ENCODE measurements at regions not wholly inside any gene's neighbourhood (a gene's known extent, or its start where the extent isn't known, plus 50 kb on each side); places are given as distances from the start of the nearest gene placed in this dataset.

GRCh38 chr10:52540479-52540984 is 226.5 kb downstream of the DKK1 start:
- Histone ChIP-seq H3K56ac (ENCODE audit: extremely low read depth, insufficient read depth, low read length) (no peak overlapping the region), H4K91ac (ENCODE audit: insufficient read depth, low read depth, low read length) (no peak overlapping the region), H2BK120ac (ENCODE audit: low read depth, low read length) (no peak overlapping the region), H2BK5ac (ENCODE audit: low read depth, low read length, poor library complexity, severe bottlenecking) (no peak overlapping the region), H2BK20ac (ENCODE audit: low read depth, low read length) (no peak overlapping the region), H3K18ac (ENCODE audit: low read depth, low read length) (no peak overlapping the region), H3K9me3 (ENCODE audit: control insufficient read depth, insufficient read depth, low read length) (no peaks in the 10 kb centered on the region), H3K9me1 (ENCODE audit: insufficient read depth, low read length) (peaks cover 8% of the 10 kb centered on the region), H2AFZ (replicated peaks; ENCODE audit: low read length, poor library complexity) (no peak overlapping the region), H3K36me3 (ENCODE audit: control insufficient read depth, insufficient read depth, low read length) (no peaks in the 10 kb centered on the region), H2AK9ac (replicated peaks; ENCODE audit: low read depth, low read length, poor library complexity) (no peak overlapping the region), H2AK5ac (ENCODE audit: low read depth, low read length) (no peak overlapping the region), H3K79me1 (ENCODE audit: low read depth in 1 of 2, low read length in 2 of 2) (no peaks in the 10 kb centered on the region), H3K27ac (ENCODE audit: insufficient read depth, low read length) (no peak overlapping the region), H3K4me3 (ENCODE audit: insufficient read depth, low read depth, low read length) (no peak overlapping the region), H3K14ac (replicated peaks; ENCODE audit: low read depth, low read length) (no peak overlapping the region), H3K23ac (ENCODE audit: low read depth, low read length) (no peak overlapping the region), H3K9ac (ENCODE audit: low read depth, low read length) (no peak overlapping the region), H4K20me1 (ENCODE audit: insufficient read depth, low read length) (no peaks in the 10 kb centered on the region), H2BK15ac (ENCODE audit: low read depth, low read length) (no peak overlapping the region), H4K8ac (ENCODE audit: low read depth in 2 of 2, low read length in 2 of 2) (no peak overlapping the region), H3K4me1 (ENCODE audit: control insufficient read depth, insufficient read depth, low read length) (peaks cover 3% of the 10 kb centered on the region), H4K5ac (ENCODE audit: low read depth, low read length) (no peak overlapping the region), H3K4ac (ENCODE audit: low read depth, low read length) (no peak overlapping the region), H3K4me2 (ENCODE audit: low read depth, low read length) (no peak overlapping the region), H3K27me3 (ENCODE audit: control insufficient read depth, insufficient read depth, low read length) (no peaks in the 10 kb centered on the region)
- no CpG with 5 or more reads among the region's 2 CpGs for WGBS, 2 experiments (ENCODE audit: extremely low coverage in 2 of 2, insufficient read length in 1 of 2)
- intact Hi-C loops (cut with micrococcal nuclease) (no loop called here), in situ Hi-C loops (cut with MboI; ENCODE audit: low sequenced_read_pairs) (no loop called here), dilution Hi-C loops (cut with HindIII; ENCODE audit: low sequenced_read_pairs, unreplicated experiment) (no loop called here)
- no peak for ATAC-seq (ENCODE audit: low read depth)
- TF ChIP-seq RCOR1 (IDR thresholded peaks at IDR 0.05; ENCODE audit: insufficient replicate concordance, low read length) (no peak), RFX5 (IDR thresholded peaks at IDR 0.05; ENCODE audit: low read depth, low read length) (no peak), MAZ (IDR thresholded peaks at IDR 0.05; ENCODE audit: borderline replicate concordance, low read depth, low read length) (no peak), CEBPB (IDR thresholded peaks at IDR 0.05; ENCODE audit: low read depth, low read length) (no peak), RAD21 (IDR thresholded peaks at IDR 0.05; ENCODE audit: low read length) (no peak), USF2 (IDR thresholded peaks at IDR 0.05; ENCODE audit: low read depth, low read length) (no peak), FOS (IDR thresholded peaks at IDR 0.05; ENCODE audit: low read depth, low read length) (no peak), SMC3 (IDR thresholded peaks at IDR 0.05; ENCODE audit: low read depth, low read length) (no peak), MXI1 (IDR thresholded peaks at IDR 0.05; ENCODE audit: borderline replicate concordance, low read depth, low read length) (no peak)
- CTCF ChIA-PET = no interaction called here
- BruUV-seq (replicated peaks) = no TSS peak
- no peak for DNase-seq
- POLR2A ChIA-PET (ENCODE audit: unreplicated experiment) = no interaction called here

Measured in IMR-90 (cell line).